ENCODE measurements at regions not wholly inside any gene's neighbourhood (a gene's known extent, or its start where the extent isn't known, plus 50 kb on each side); places are given as distances from the start of the nearest gene placed in this dataset.

GRCh38 chr5:62097361-62097760 is 208.6 kb upstream of the KIF2A start:
- no peak for TF ChIP-seq POLR2A (IDR thresholded peaks at IDR 0.05; ENCODE audit: low read depth, low read length)
- no peak for TF ChIP-seq POLR2AphosphoS5 (IDR thresholded peaks at IDR 0.05; ENCODE audit: low read depth, low read length)
